HuH-7.5 (cell line): ENCODE measurements at regions not wholly inside any gene's neighbourhood (a gene's known extent, or its start where the extent isn't known, plus 50 kb on each side); places are given as distances from the start of the nearest gene placed in this dataset.
"Not testable (repeated sequence)": the region's sequence is repeated elsewhere in the genome, so short reads cannot be mapped to it uniquely, and the experiment has no call there.

Experiments
- DNase-seq: peaks from one replicate; pipeline ENCODE4 v3.0.0; 2011; ENCODE audit warnings: low spot score

DNA sequence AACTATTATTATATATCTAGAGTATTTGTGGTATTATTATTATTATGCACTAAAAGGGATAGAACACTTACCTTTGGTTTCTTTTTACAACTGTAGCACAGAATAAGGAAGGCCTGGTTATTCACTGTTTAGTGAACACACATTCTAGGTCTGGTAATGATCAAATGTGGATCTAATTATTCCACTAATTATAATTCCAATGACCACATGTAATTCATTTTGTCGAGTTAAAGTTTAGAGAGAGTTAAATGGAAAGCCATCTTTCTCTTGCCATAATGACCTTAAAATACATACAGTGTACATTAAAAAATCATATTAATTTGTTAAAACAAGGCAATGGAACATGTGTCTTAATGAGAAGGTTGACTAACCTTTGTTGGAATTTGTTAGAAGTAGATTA, 147.8 kb downstream of the SEM1 start:
- DNase-seq, result no peak

DNA sequence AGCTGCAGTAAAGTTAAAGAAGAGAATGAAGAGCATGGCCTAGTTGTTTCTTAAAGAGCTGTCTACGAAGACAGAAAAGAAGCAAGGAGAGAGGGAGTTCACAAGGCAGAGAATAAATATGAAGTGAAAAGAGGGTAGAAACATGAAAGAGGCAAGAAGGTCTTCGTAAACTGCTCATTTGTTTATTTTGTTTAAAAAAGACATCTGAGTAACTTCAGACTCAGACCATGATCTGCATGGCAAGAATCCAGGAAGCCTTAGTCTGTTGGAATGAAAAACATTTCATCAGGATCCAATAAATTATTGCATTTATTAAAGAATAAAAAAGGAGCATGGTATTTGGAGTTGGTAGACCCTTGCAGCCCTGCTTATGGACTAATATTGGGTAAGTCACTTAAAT, 151.1 kb downstream of the SEM1 start:
- no peak for DNase-seq

DNA sequence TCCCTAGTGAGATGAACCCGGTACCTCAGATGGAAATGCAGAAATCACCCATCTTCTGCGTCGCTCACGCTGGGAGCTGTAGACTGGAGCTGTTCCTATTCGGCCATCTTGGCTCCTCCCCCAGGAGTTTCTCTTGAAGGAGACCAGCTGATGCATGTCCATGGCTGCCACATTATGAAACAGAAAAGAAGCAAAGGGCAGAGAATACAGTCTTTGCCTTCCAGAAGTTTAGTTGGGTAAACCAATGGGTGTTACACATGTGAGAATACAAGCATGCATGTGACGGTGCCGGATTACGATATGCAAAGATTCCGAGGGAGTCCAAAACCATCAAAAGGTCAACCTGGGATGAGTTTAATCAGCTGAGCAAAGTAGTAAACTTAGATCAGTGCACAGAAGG, 151.6 kb downstream of the SEM1 start:
- no peak for DNase-seq

DNA sequence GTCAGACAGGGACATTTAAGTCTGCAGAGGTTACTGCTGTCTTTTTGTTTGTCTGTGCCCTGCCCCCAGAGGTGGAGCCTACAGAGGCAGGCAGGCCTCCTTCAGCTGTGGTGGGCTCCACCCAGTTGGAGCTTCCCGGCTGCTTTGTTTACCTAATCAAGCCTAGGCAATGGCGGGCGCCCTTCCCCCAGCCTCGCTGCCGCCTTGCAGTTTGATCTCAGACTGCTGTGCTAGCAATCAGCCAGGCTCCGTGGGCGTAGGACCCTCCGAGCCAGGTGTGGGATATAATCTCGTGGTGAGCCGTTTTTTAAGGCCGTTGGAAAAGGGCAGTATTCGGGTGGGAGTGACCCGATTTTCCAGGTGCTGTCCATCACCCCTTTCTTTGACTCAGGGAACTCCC, 152.0 kb downstream of the SEM1 start:
- not testable (repeated sequence) for DNase-seq

DNA sequence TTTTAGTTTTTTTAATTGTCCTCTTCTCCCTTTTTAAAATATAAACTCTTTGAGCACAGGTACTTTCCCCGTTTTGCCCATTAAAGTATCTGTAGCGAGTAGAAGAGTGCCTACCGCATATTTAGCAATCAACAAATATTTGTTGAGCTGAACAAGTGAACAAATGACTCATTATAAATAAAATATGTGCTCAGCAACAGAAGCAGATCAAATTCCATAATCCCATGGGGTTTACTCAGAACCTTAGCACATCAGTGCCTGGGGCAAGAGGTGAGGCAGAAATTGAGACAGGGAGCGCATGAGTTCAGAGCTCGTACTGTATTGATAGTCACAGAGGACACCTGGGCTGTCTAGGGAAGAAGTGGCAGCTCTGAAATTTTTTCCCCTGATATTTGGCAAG, 161.0 kb downstream of the SEM1 start:
- DNase-seq, result peak; percentile 19

DNA sequence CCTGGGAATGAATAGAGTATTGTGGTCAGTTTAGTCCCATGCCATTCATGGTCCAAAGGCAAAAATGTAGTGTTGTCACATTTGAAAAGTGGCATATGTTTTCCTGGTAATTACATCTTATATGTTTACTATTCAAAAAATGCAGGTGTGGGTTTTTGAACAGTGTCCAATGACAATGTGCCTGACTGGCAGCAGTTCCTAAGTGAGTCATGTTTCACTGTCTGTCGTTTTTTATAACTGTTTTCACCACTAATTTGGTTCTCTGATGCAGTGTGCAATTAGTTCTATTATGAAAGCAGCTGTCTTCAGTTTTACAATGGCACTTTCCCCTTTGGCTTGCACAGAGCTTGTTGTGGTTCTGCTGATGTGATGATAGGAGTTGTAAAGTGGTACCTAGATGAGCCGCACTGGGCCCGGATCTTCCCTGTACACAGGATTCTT, 162.3 kb downstream of the SEM1 start:
- no peak for DNase-seq

DNA sequence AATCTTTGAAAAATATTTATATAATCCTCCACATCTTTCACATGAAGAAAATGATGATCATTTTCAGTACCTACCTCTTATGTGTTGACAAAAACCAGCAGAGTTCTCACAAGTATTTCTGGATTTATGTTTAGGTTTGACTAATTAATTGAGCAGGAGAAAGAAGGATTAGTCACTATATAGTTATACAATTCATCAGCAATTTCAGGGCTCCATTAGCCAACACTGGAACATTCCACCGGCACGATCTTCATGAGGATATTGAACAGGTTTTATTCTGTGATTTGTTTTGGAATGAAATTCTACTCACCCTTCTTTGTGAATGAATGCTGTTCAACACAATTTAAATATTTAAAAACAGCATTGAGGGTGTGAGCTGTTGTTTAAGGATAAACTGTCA, 163.2 kb downstream of the SEM1 start:
- no peak for DNase-seq

DNA sequence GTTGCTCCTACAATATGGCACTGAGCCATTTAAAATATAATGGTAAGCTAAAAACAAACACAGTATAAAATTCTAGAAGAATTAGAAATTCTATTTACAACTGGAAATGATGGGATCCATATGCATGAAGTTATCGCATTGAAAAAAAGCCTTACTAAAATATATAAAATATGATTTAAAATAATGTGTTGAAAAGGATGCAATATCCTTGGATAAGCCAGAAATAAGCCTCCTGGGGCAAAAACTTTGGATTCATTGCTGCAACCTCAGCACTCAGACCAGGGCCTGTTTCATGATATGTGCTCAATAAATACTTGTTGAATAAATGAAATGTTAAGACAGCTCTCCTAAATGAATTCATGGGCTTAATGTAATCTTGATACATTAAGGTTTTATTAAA, 170.2 kb downstream of the SEM1 start:
- no peak for DNase-seq

DNA sequence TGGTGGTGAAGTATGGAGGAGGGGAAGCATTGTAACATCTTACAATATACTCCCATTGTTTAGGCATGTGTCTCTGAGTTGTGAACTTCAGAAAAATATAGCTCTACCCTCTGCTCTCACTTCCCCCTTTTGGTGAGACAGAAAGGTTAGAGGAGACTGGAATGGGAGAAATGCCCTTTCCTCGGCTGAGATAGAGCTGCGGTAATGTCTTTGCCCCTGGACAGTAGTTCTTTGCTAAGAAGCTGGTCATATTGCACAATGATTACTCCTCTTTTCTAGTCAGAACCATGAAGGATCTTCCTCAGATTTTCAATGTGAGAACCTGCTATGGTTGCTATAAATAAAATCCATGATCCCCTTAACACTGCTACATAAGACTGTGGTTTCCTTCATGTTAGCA, 171.0 kb downstream of the SEM1 start:
- no peak for DNase-seq

DNA sequence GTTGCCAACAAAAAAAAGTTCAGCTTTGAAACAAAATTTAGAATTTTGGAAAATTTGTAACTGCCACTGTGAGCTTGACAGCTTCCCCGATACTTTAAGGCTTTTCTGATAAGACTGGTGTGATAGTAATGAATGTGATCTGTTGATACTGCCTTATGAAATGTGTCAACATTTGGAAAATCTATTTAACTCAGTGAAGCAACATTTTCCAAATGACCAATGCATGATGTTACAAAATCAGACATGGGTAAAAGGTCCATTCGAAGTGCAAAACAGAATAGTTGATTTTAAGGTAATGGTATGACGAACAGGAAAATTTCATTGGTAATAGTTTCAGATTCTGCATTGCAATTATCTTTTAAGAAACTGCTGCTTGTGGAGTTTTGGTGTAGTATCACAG, 175.4 kb downstream of the SEM1 start:
- DNase-seq, result no peak

DNA sequence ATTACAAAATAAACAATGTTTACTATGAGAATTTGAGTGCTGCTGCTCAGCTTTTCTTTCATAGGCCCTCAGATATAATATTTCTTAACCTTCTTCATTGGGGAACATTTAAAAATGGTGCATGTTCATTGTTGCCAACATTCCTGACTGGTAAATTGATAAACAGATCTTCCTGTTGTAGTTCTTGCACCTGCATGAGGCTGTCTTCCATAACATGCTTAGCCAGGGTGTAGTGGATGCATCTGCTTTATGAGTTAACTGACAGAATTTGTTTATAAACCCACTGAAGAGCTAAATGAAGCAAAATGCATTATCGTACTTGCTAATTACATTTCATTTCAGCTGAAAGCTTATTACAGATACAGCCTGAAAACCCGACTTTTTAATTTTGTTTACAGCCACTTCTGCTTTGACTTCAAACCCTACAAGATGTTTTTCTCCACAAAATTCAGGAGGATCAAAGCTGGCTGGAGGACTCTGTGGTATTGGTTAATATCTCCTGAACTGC, 177.2 kb downstream of the SEM1 start:
- no peak for DNase-seq

DNA sequence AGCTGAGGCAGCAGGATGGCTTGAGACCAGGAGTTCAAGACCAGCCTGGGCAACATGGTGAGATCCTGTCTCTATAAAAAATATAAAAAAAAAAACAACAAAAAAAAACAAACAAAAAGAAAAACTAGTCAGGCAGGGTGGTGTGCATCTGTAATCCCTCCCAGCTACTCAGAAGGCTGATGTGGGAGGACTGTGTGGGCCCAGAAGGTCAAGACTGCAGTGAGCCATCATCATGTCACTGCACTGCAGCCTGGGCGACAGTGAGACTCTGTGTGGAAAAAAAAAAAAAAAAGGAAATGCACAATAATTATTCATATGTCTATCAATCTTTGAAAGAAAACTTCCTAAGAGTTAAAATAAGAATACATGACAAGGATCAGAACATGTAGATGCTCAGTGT, 178.3 kb downstream of the SEM1 start:
- DNase-seq, result no peak

DNA sequence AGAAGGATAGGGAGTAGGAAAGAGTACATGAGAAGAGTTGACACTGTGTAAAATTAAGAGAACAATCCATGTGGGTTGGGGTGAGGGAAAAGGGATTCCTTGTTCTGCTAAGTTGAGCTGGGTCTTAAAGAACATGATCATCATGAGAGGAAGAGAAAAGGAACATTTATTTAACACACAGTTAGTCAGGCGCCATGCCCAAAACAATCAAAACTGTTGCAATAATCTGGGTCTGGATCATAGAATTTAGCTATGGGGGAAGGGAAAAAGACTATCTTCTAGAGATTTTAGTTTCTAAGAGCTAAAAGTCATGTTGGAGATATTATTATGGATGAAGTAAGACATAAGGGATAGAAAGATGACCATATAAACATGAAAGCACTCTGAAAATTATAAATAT, 178.9 kb downstream of the SEM1 start:
- DNase-seq, result no peak

DNA sequence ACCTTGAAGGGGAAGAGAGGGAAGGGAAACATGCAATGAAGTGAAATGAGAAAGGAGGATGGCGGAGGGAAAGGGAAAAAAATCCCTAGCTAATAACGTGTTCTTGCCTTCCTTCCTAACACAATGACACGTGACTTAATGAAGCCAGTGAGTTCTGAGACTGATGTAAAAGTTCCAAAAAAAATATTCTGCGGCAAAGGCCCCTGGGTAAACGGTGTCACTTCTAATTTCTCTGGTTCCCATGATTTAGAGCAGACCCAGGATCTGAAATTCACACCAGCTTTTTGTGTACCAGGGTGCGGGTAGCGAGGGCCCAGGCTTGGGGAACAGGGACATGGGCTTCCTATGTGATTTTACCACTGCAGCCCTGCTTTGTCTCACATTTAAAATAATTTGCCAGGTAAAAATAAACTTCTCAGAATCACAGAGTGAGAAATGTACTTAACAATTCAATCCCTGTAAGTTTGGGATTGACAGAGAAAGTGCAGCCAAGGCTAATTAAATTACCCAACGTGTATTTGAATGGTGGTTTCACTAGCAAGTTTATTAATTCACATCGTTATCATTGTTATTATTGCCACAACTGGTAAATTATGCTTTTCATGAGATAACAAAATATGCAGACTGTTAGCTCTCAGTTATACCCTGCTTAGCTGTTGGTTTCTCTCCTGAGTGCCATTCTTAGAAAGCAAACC, 182.4 kb downstream of the SEM1 start:
- DNase-seq, result no peak

DNA sequence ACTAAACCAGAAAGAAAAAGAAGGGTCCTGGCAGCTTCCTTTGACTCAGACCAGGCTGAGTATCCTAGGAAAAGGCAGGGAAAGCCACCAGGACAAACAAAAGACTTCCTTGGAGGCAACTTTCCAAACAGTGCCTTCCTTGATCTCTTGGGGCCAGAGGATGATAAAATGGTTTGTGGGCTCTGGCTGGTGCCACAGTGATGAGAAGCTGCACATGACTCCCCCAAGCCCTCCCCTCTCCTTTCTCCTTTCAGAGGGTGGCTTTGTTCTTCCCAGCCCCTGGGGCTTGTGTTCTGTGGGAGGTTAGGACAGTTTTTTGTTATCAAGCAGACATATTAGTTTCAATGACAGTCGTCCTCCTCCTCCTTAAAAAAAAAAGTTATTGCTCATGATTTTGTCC, 183.2 kb downstream of the SEM1 start:
- DNase-seq, result no peak

DNA sequence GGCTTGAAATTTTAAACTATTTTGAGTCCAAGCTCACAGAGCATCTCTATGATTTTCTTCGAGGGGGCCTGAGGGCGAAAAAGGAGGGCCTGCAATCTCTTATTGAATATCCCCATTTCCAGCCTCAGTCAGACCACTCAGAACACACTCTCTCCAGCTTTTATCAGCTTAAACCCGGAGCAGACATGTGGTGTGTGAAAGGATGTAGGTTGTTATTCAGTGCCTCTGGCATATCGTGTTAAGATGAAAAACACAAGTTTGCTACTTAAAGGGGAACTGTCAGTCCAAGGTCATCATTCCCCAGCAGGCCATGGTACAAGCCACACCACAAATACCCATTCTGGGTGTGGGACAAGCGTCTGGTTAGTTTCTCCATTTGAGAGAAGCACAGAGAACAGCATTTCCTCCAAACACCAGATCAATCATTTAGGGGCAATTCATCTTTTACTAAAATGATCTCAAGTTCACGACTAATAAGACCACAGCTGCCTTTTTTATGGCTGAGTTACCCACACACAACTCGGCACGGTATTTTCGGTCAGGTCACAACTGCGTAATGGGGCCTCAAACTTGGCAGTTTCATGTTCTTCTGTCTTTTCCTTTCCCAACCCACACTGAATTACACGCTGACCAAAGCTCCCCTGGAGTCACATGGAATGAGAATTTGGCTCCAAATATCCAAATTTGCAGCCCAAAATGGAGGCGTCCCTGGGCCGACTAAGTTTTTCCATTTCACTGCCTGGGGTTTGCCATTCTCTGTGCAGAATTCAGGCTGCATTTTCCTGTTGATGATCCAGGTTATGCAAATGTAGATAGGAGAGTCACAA, 188.4 kb downstream of the SEM1 start:
- no peak for DNase-seq

DNA sequence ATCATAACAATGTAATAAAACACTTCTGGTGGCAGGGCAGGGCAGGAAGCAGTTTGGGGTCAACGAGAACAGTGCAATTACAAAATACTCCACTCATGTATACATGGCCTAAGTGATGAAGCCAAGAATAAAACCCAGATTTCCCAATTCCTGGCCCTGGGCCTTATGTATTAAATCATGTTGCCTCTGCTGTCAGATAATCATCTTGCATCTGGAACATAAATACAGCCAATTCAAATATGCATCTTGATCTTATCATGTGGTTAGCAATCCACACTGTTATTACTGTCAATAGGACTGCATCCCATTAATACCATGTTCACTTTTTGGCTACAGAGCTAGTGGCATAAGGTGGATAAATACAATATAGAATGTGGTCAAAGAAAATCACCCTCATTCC, 186.5 kb upstream of the SLC25A13 start:
- no peak for DNase-seq

DNA sequence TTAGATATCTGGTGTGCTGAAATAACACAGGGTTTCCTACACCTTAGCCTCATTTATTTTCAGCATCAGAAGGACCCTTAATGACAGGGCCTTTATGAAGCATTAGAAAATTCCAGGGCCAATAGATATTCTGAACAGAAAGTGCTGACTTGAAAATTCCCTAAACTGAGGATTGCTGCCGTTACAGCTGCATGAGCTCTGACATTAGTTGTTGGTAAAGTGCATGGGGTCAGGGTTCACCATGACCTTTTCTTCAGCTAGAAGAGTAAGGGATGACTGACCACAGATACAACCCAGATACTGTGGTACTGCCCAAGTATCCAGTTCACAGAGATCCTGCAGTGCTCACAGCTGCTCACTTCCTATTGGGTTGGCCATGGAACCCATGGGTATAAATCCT, 181.7 kb upstream of the SLC25A13 start:
- no peak for DNase-seq

DNA sequence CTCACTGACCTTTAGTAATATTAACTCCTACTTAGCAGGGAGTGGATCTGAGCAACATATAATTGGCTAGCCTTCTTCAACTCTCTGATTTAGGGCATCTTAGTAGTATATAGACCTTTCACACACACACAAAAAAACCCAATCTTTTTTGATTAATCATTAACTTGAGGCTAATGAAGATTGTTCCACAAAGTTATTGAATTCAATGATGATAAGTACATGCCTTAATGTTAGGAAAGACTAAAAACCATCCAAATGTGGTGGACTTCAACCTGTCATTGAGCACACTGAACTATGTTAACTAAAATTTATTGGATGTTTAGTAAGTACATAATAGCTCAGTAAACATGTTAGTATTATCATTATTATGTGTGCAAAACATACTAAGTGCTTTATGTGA, 179.4 kb upstream of the SLC25A13 start:
- DNase-seq, result no peak

DNA sequence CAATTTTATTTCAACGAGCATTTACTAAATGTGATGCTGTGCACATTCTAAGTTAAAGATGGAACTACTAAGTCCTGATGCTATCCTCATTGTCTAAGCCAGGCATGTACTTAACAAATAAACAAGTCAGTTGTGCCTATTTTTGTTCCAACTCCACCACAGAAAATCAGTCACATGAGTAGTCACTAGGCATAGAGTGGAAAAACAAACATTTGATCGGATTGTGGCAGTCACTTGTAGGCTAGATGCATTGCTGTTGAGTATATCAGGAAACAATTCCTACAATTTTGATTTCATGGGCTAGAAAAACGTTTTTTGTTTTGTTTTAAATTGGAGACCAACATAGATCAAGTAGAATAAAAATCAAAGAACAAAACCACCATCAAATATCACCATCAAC, 177.6 kb upstream of the SLC25A13 start:
- no peak for DNase-seq

DNA sequence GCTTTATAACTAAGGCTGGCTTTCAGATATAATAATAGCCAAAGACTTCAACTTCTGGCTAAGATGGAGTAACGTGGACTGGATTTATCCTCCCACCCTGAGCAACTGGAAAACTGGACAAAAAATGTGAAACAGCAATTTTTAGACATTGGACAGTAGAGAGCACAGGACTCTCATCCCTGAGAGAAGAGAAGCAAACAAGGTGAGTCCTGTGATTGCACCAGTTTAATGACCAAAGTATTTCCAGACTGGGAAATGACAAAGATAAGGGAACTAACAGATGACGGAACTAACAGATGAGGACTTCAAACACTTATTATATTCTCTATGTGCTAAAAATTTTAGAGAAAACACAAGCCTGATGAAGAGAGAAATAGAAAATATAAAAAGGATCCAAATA, 175.7 kb upstream of the SLC25A13 start:
- DNase-seq, result no peak

DNA sequence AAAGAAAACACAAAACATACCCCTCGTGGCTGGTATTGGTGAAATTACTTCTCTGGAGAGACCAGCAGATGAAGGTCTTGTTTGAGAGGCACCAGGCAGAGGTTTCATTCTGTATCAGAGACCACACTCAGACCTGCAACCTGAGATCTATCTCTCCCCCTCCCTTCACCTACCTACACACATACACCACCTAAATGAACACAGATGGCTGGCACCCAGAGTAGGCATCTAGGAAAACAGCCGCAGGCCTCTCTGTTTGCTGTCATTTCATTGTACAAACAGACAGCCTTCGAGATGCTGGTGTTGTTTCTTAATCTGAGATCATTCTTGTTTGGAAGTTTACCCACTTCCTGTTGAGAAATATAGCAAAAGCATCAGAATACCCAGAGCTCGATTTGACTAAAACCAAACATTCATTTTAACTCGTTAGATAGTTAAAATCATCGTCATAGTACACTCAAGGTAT, 173.9 kb upstream of the SLC25A13 start:
- no peak for DNase-seq

DNA sequence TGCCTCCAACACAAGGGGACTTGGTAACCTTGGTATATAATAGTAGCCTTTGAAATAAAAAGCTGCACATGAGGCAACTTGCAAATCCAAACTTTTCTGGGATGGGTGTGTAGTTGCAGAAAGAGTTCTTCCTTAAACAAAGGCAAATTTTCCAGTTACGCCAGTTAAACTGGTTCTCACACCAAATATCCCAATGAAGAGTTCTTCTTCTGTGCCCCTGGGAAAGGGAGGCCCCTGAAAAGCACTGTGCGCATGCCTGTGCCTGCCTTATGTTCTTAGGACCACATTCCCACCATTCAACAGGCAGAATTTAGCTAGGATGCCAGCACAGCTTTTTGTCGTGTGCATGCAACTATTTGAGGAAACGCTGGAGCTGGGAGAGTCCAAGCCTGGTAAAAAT, 164.8 kb upstream of the SLC25A13 start:
- DNase-seq, result no peak

DNA sequence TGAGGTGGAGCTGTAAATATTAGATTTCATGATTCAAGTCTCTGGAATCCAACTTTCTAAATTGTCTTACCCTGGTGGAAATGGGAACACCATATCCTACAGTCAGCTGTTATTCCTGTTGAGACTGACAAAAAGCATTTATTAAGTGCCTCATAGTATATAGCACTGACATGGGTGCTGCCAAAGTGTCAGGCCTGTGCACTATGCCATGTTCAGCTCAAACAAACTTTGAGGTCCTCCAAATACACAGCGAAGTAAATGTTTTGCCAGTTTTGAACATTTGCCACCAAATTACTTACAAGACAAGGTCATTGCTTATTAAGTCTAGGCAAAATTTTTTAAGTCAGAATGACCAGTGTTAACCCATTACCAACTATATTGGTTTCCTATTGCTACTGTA, 162.9 kb upstream of the SLC25A13 start:
- DNase-seq, result no peak
